ENCODE measurements at regions not wholly inside any gene's neighbourhood (a gene's known extent, or its start where the extent isn't known, plus 50 kb on each side); places are given as distances from the start of the nearest gene placed in this dataset.

DNA sequence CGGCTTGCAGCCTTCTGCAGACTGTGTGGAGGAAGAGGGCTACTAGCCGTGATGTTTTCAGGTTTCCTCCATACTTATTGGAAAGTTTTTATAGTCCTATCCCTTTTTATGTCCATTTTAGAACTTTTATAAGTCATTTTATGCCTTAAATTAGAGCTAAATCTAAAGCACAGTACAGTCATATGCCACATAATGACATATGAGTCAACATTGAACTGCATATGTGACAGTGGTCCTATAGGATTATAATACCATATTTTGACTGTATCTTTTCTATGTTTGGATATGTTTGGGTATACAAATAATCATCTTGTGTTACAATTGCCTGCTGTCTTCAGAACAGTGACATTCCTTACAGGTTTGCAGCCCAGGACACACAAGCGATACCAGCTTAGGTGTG is 200.2 kb downstream of the SPRY1 start:
- Histone ChIP-seq H3K4me1 (ENCODE audit: low read length) (peaks cover 15% of the 10 kb centered on the region; the same call in 1 of the 2 replicates), H3K4me3 (ENCODE audit: low read length) (no peak overlapping the region), H2AFZ (ENCODE audit: low read length) (no peak overlapping the region), H4K20me1 (ENCODE audit: insufficient read depth, low read length) (no peaks in the 10 kb centered on the region), H3K79me2 (ENCODE audit: low read length) (no peaks in the 10 kb centered on the region), H3K9ac (ENCODE audit: low read length) (no peak overlapping the region), H3K27ac (ENCODE audit: low read length) (no peak overlapping the region), H3K9me3 (replicated peaks; ENCODE audit: insufficient read depth, low read length) (no peaks in the 10 kb centered on the region), H3K36me3 (replicated peaks; ENCODE audit: insufficient read depth, low read length) (no peaks in the 10 kb centered on the region), H3K27me3 (replicated peaks; ENCODE audit: insufficient read depth, low read length) (no peaks in the 10 kb centered on the region), H3K4me2 (ENCODE audit: low read depth, low read length) (no peak overlapping the region), H3K9me2 (replicated peaks; ENCODE audit: insufficient read depth, low read length) (no peaks in the 10 kb centered on the region), H3F3A (ENCODE audit: insufficient read depth, low read length) (no peaks in the 10 kb centered on the region)
- no peak for DNase-seq
- TF ChIP-seq EZH2phosphoT487 (IDR thresholded peaks at IDR 0.05; ENCODE audit: low read length) = no peak

- no peak overlapping the region for H3K4me2 ChIP-seq (ENCODE audit: low read depth, low read length)
- peaks cover 15% of the 10 kb centered on the region; the same call in 1 of the 2 replicates for H3K4me1 ChIP-seq (ENCODE audit: low read length)
- no peaks in the 10 kb centered on the region for H3K9me3 ChIP-seq (replicated peaks; ENCODE audit: insufficient read depth, low read length)
- no peaks in the 10 kb centered on the region for H4K20me1 ChIP-seq (ENCODE audit: insufficient read depth, low read length)
- no peak overlapping the region for H3K4me3 ChIP-seq (ENCODE audit: low read length)
- no peaks in the 10 kb centered on the region for H3K79me2 ChIP-seq (ENCODE audit: low read length)
- H2AFZ ChIP-seq (ENCODE audit: low read length) = no peak overlapping the region
- no peaks in the 10 kb centered on the region for H3K36me3 ChIP-seq (replicated peaks; ENCODE audit: insufficient read depth, low read length)
- no peaks in the 10 kb centered on the region for H3K9me2 ChIP-seq (replicated peaks; ENCODE audit: insufficient read depth, low read length)
- no peaks in the 10 kb centered on the region for H3K27me3 ChIP-seq (replicated peaks; ENCODE audit: insufficient read depth, low read length)
- H3K27ac ChIP-seq (ENCODE audit: low read length) = no peak overlapping the region
- no peak overlapping the region for H3K9ac ChIP-seq (ENCODE audit: low read length)
- no peak for DNase-seq
- no peaks in the 10 kb centered on the region for H3F3A ChIP-seq (ENCODE audit: insufficient read depth, low read length)
- TF ChIP-seq EZH2phosphoT487 (IDR thresholded peaks at IDR 0.05; ENCODE audit: low read length) (no peak), EZH2 (optimal IDR thresholded peaks at IDR 0.05; ENCODE audit: low read depth, low read length) (no peak), CTCF (IDR thresholded peaks at IDR 0.05; ENCODE audit: low read length) (no peak)
Observed at GRCh38 chr4:123597586-123597985, 201.0 kb downstream of the SPRY1 start.

- Histone ChIP-seq H2AFZ (ENCODE audit: low read length) (no peak overlapping the region), H3K4me1 (ENCODE audit: low read length) (peaks cover 15% of the 10 kb centered on the region; the same call in 1 of the 2 replicates)
- no peak for DNase-seq
Observed at GRCh38 chr4:123598331-123598730, 201.7 kb downstream of the SPRY1 start.

More at GRCh38 chr4:123598331-123598730, 201.7 kb downstream of the SPRY1 start:
- no peaks in the 10 kb centered on the region for H3F3A ChIP-seq (ENCODE audit: insufficient read depth, low read length)
- H3K9me3 ChIP-seq (replicated peaks; ENCODE audit: insufficient read depth, low read length) = no peaks in the 10 kb centered on the region
- no peaks in the 10 kb centered on the region for H3K27me3 ChIP-seq (replicated peaks; ENCODE audit: insufficient read depth, low read length)
- no peak overlapping the region for H3K4me2 ChIP-seq (ENCODE audit: low read depth, low read length)
- H3K27ac ChIP-seq (ENCODE audit: low read length) = no peak overlapping the region
- H3K9ac ChIP-seq (ENCODE audit: low read length) = no peak overlapping the region
- H3K79me2 ChIP-seq (ENCODE audit: low read length) = no peaks in the 10 kb centered on the region
- H3K9me2 ChIP-seq (replicated peaks; ENCODE audit: insufficient read depth, low read length) = no peaks in the 10 kb centered on the region
- no peaks in the 10 kb centered on the region for H3K36me3 ChIP-seq (replicated peaks; ENCODE audit: insufficient read depth, low read length)
- H3K4me3 ChIP-seq (ENCODE audit: low read length) = no peak overlapping the region
- no peaks in the 10 kb centered on the region for H4K20me1 ChIP-seq (ENCODE audit: insufficient read depth, low read length)
- TF ChIP-seq EZH2 (optimal IDR thresholded peaks at IDR 0.05; ENCODE audit: low read depth, low read length) = no peak
- no peak for TF ChIP-seq CTCF (IDR thresholded peaks at IDR 0.05; ENCODE audit: low read length)
- TF ChIP-seq EZH2phosphoT487 (IDR thresholded peaks at IDR 0.05; ENCODE audit: low read length) = no peak

All from MM.1S (cell line).